ENCODE measurements at regions not wholly inside any gene's neighbourhood (a gene's known extent, or its start where the extent isn't known, plus 50 kb on each side); places are given as distances from the start of the nearest gene placed in this dataset.

DNA sequence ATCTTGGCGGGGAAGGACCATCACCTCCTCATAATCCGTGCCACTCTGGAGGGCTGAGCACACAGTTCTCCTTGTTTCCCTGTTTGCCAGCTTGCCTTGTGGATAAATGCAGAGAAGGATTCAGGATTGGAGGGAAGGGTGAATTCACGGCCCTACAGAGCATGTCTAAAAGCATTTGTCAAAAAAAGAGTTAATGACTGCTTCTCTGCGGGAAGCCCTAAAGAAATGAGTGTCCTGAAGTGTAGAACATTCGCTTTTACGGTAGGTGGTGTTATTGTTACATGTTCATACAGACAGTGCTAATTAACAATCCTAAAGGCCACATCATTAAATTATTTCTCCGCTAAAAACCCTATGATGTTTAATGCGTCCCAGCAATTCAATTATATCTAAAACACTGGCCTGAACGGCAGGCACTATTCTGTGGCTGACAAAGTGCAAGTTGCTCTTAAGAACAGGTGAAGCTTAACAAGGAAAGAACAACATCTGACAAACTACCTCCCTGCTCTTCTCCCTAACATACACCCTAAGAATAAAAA lies 112.3 kb upstream of the NFIA start:
- peaks cover 0 to 24% of the 10 kb centered on the region in 2 donors for H3K4me1 ChIP-seq
- peak overlapping the region; percentile 39 to 46 for H3K27ac ChIP-seq
- H3K9me3 ChIP-seq: peaks cover 0 to 8% of the 10 kb centered on the region in 2 donors
- TF ChIP-seq, protein P1, sequence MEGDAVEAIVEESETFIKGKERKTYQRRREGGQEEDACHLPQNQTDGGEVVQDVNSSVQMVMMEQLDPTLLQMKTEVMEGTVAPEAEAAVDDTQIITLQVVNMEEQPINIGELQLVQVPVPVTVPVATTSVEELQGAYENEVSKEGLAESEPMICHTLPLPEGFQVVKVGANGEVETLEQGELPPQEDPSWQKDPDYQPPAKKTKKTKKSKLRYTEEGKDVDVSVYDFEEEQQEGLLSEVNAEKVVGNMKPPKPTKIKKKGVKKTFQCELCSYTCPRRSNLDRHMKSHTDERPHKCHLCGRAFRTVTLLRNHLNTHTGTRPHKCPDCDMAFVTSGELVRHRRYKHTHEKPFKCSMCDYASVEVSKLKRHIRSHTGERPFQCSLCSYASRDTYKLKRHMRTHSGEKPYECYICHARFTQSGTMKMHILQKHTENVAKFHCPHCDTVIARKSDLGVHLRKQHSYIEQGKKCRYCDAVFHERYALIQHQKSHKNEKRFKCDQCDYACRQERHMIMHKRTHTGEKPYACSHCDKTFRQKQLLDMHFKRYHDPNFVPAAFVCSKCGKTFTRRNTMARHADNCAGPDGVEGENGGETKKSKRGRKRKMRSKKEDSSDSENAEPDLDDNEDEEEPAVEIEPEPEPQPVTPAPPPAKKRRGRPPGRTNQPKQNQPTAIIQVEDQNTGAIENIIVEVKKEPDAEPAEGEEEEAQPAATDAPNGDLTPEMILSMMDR (IDR thresholded peaks at IDR 0.05): peak in 2 of 3 experiments; percentile 40 to 61
- no peak overlapping the region for H3K4me3 ChIP-seq
- H3K27me3 ChIP-seq: no peaks in the 10 kb centered on the region
- DNase-seq (ENCODE audit: low spot score in 2 of 2): no peak
- intact Hi-C loops (cut with DNase I): loop anchor here (1.0 to 10.0 kb wide), 6 partner anchors 42 to 688 kb away; no protein-coding TSS in a partner anchor
- no peaks in the 10 kb centered on the region for H3K36me3 ChIP-seq

- no peak for DNase-seq (ENCODE audit: low spot score in 2 of 2)
- Histone ChIP-seq H3K27me3 (no peaks in the 10 kb centered on the region), H3K36me3 (no peaks in the 10 kb centered on the region), H3K27ac (no peak overlapping the region), H3K9me3 (peaks cover 0 to 10% of the 10 kb centered on the region in 2 donors), H3K4me1 (peaks cover 0 to 13% of the 10 kb centered on the region in 2 donors), H3K4me3 (no peak overlapping the region)
- intact Hi-C loops (cut with DNase I): no loop called here
- TF ChIP-seq, protein P1 (IDR thresholded peaks at IDR 0.05): no peak
These were observed 117.0 kb upstream of the NFIA start for GRCh38 chr1:60965280-60965854.

- DNase-seq (ENCODE audit: low spot score in 2 of 2): no peak
- intact Hi-C loops (cut with DNase I): no loop called here
- H3K4me3 ChIP-seq: no peak overlapping the region
- H3K4me1 ChIP-seq: peaks cover 0 to 10% of the 10 kb centered on the region in 2 donors
- no peaks in the 10 kb centered on the region for H3K27me3 ChIP-seq
- TF ChIP-seq, protein P1 (IDR thresholded peaks at IDR 0.05): no peak
- no peaks in the 10 kb centered on the region for H3K36me3 ChIP-seq
- H3K27ac ChIP-seq: no peak overlapping the region
- H3K9me3 ChIP-seq: peaks cover 0 to 10% of the 10 kb centered on the region in 2 donors
These were observed 119.0 kb upstream of the NFIA start for GRCh38 chr1:60963167-60963940.

- intact Hi-C loops (cut with DNase I): no loop called here
- TF ChIP-seq, protein P1 (IDR thresholded peaks at IDR 0.05): no peak
- peaks cover 0 to 10% of the 10 kb centered on the region in 2 donors for H3K9me3 ChIP-seq
- no peaks in the 10 kb centered on the region for H3K36me3 ChIP-seq
- peak overlapping the region in 1 of 2 donors; percentile 39 for H3K27ac ChIP-seq
- H3K4me1 ChIP-seq: peaks cover 0 to 8% of the 10 kb centered on the region in 2 donors
- no peak overlapping the region for H3K4me3 ChIP-seq
- H3K27me3 ChIP-seq: no peaks in the 10 kb centered on the region
- no peak for DNase-seq (ENCODE audit: low spot score in 2 of 2)
These were observed 121.4 kb upstream of the NFIA start for GRCh38 chr1:60960891-60961461.

- no peaks in the 10 kb centered on the region for H3K36me3 ChIP-seq
- H3K9me3 ChIP-seq: no peaks in the 10 kb centered on the region
- TF ChIP-seq, protein P1 (IDR thresholded peaks at IDR 0.05): no peak
- no peak for DNase-seq (ENCODE audit: low spot score in 2 of 2)
- H3K27me3 ChIP-seq: no peaks in the 10 kb centered on the region
- peaks cover 0 to 8% of the 10 kb centered on the region in 2 donors for H3K4me1 ChIP-seq
- no peak overlapping the region for H3K4me3 ChIP-seq
- no peak overlapping the region for H3K27ac ChIP-seq
- intact Hi-C loops (cut with DNase I): no loop called here
These were observed 122.7 kb upstream of the NFIA start for GRCh38 chr1:60959701-60960100.
